OCI-LY7 (cell line): ENCODE measurements at regions not wholly inside any gene's neighbourhood (a gene's known extent, or its start where the extent isn't known, plus 50 kb on each side); places are given as distances from the start of the nearest gene placed in this dataset.

ENCODE experiments used
- BruUV-seq: library from RNA; stranded (reverse); fragments of 400-500 nt; replicated peaks from 2 replicates; lab custom pipeline; 2021; lab: Mats Ljungman, UMichigan
- CTCF ChIA-PET: fragments of 300-600 bp; sonication (Branson Sonifier 250); formaldehyde crosslinking; loops from one replicate; lab custom pipeline; 2022; ENCODE audit warnings: antibody characterized with exemption; ENCODE audit not compliant: unreplicated experiment; lab: Charles Lee
- POLR2A ChIA-PET: fragments of 300-600 bp; sonication (Branson Sonifier 250); formaldehyde crosslinking; loops from one replicate; lab custom pipeline; 2022; ENCODE audit warnings: antibody characterized with exemption; lab: Charles Lee
- DNase-seq: peaks from one replicate; pipeline ENCODE4 v3.0.0-alpha.2; 2015; ENCODE audit warnings: low spot score
- H2AFZ ChIP-seq: fragments of 200-600 bp; sonication (generic), shearing (Covaris generic); 2 replicates; pipeline ENCODE4 v1.6.1; 2014; ENCODE audit warnings: mild to moderate bottlenecking, antibody characterized with exemption, low read length, moderate library complexity
- H3K27ac ChIP-seq: fragments of 200-600 bp; sonication (generic); 2 replicates; pipeline ENCODE4 v1.5.1; 2014; ENCODE audit warnings: mixed run types, low read depth, mild to moderate bottlenecking, moderate library complexity, low read length, inconsistent platforms; ENCODE audit not compliant: poor library complexity, severe bottlenecking
- H3K36me3 ChIP-seq: fragments of 200-600 bp; sonication (generic); 2 replicates; pipeline ENCODE4 v1.6.1; 2014; ENCODE audit warnings: mild to moderate bottlenecking, antibody characterized with exemption, low read length, moderate library complexity, mixed read lengths; ENCODE audit not compliant: insufficient read depth
- H3K4me1 ChIP-seq: fragments of 200-600 bp; sonication (generic); 2 replicates; pipeline ENCODE4 v1.5.1; 2014; ENCODE audit warnings: mild to moderate bottlenecking, low read length; ENCODE audit not compliant: insufficient read depth, poor library complexity, severe bottlenecking
- H3K4me2 ChIP-seq: fragments of 200-600 bp; sonication (generic); 2 replicates; pipeline ENCODE4 v1.6.1; 2014; ENCODE audit warnings: mild to moderate bottlenecking, low read length
- H3K4me3 ChIP-seq: fragments of 200-600 bp; sonication (generic); 2 replicates; pipeline ENCODE4 v1.5.1; 2014; ENCODE audit warnings: mild to moderate bottlenecking, low read depth, low read length; ENCODE audit not compliant: poor library complexity, severe bottlenecking
- H3K79me2 ChIP-seq: fragments of 200-600 bp; sonication (generic); 2 replicates; pipeline ENCODE4 v1.6.1; 2016; ENCODE audit warnings: low read depth, mild to moderate bottlenecking, low read length, moderate library complexity, mixed read lengths; ENCODE audit not compliant: insufficient read depth
- H3K9me2 ChIP-seq: fragments of 200-600 bp; sonication (generic); 2 replicates; pipeline ENCODE4 v1.6.1; 2016; ENCODE audit warnings: mild to moderate bottlenecking, low read length, mixed read lengths; ENCODE audit not compliant: insufficient read depth
- H3K9me3 ChIP-seq: fragments of 200-600 bp; sonication (generic); 2 replicates; pipeline ENCODE4 v1.6.1; 2014; ENCODE audit warnings: mild to moderate bottlenecking, mixed run types, low read length, mixed read lengths
- H4K20me1 ChIP-seq: fragments of 200-600 bp; sonication (generic); 2 replicates; pipeline ENCODE4 v1.6.1; 2014; ENCODE audit warnings: mild to moderate bottlenecking, antibody characterized with exemption, low read length, moderate library complexity, mixed read lengths; ENCODE audit not compliant: insufficient read depth
- EZH2phosphoT487 ChIP-seq: fragments of 200-600 bp; sonication (generic); IDR thresholded peaks from 2 replicates; pipeline ENCODE4 v1.6.1; 2018; ENCODE audit warnings: low read depth, borderline replicate concordance, mild to moderate bottlenecking, mixed run types, antibody characterized with exemption, low read length, moderate library complexity, mixed read lengths
- intact Hi-C: fragments of 100-400 bp; cut with micrococcal nuclease; formaldehyde crosslinking; loops from one replicate; pipeline ENCODE4 v1.10.0; 2022; ENCODE audit not compliant: unreplicated experiment
- TF ChIP-seq, protein P1 (sequence below): fragments of 200-600 bp; sonication (generic); conservative IDR thresholded peaks from 2 replicates; pipeline ENCODE4 v1.5.1; 2014; ENCODE audit warnings: mild to moderate bottlenecking, antibody characterized with exemption, low read length, moderate library complexity, mixed read lengths

DNA sequence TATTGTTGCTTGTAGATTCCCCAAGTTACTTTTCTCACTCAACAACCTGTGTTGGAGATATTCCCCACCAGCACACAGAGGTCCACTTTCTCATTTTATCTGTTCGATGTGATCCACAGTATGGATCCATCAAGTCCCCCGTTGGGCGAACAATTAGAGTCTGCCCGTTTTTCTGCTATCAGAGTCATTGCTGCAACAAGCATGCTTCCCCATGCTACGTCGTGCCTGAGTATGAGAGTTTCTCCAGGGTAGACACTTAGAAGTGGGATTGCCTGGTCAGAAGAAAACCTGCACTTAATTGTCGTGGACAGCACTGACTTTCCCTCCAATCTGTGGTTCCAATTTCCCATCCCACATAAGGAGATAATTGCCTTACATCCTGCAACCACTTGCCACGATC is 62.7 kb upstream of the SHOX start:
- TF ChIP-seq, protein P1, sequence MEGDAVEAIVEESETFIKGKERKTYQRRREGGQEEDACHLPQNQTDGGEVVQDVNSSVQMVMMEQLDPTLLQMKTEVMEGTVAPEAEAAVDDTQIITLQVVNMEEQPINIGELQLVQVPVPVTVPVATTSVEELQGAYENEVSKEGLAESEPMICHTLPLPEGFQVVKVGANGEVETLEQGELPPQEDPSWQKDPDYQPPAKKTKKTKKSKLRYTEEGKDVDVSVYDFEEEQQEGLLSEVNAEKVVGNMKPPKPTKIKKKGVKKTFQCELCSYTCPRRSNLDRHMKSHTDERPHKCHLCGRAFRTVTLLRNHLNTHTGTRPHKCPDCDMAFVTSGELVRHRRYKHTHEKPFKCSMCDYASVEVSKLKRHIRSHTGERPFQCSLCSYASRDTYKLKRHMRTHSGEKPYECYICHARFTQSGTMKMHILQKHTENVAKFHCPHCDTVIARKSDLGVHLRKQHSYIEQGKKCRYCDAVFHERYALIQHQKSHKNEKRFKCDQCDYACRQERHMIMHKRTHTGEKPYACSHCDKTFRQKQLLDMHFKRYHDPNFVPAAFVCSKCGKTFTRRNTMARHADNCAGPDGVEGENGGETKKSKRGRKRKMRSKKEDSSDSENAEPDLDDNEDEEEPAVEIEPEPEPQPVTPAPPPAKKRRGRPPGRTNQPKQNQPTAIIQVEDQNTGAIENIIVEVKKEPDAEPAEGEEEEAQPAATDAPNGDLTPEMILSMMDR, result no peak
- no peak for TF ChIP-seq EZH2phosphoT487
- intact Hi-C loops, result no loop called here
- Histone ChIP-seq H3K79me2 (no peaks in the 10 kb centered on the region), H3K9me3 (no peaks in the 10 kb centered on the region), H3K4me1 (no peaks in the 10 kb centered on the region), H2AFZ (no peak overlapping the region), H3K4me3 (no peak overlapping the region), H3K27ac (no peak overlapping the region), H4K20me1 (no peaks in the 10 kb centered on the region), H3K9me2 (no peaks in the 10 kb centered on the region), H3K36me3 (no peaks in the 10 kb centered on the region), H3K4me2 (no peak overlapping the region)
- ChIA-PET POLR2A (no interaction called here), CTCF (no interaction called here)
- no peak for DNase-seq
- BruUV-seq, result no TSS peak

DNA sequence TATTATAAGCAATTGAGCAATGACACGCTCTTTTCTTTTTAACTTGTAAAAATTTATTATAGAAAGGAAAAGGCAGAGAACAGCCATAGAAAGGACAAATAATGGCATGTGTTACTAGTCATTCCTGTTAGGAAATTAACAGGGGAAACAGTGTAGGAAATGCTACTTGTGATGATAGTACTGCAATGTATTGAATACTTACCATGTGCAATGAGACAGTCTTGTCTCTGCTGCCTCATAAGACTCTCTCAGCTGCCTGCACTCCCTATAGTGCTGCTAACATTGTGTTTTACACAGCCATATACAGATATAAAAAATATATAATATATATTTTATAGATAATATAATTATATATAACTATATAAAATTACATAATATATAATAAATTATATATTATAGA is 62.3 kb upstream of the SHOX start:
- no peaks in the 10 kb centered on the region for H3K4me1 ChIP-seq
- H3K4me3 ChIP-seq, result no peak overlapping the region
- DNase-seq, result no peak
- no peak overlapping the region for H3K27ac ChIP-seq
- H3K9me3 ChIP-seq, result no peaks in the 10 kb centered on the region
- no peaks in the 10 kb centered on the region for H4K20me1 ChIP-seq
- no peaks in the 10 kb centered on the region for H3K9me2 ChIP-seq
- POLR2A ChIA-PET, result no interaction called here
- TF ChIP-seq, protein P1, result no peak
- TF ChIP-seq EZH2phosphoT487, result no peak
- intact Hi-C loops, result no loop called here
- CTCF ChIA-PET, result no interaction called here
- H3K36me3 ChIP-seq, result no peaks in the 10 kb centered on the region
- no TSS peak for BruUV-seq
- H3K4me2 ChIP-seq, result no peak overlapping the region
- no peaks in the 10 kb centered on the region for H3K79me2 ChIP-seq
- no peak overlapping the region for H2AFZ ChIP-seq

DNA sequence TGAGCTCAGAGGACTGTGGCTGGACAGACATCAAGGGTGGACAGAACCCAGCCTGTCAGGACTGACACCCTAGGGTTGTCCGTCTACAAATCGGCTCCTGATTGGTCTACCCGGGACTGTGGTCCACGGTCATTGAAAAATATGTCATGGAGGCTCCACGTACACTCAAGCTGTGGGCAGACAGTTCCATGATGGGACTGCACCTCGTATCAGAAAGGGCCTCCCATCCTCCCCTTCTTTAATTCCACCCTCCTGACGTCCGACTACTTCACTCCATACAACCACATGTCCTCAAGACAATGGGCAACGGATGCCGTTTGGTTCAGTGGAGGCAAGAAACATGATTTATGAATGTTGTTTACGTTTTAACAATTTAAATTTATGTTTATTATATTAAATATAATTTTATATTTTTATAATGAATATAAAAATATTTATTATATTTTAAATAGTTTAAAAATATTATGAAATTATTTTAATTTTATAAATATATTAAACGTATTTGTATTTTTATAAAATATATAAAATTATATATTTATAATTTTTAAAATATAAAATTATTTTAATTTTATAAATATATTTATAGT is 58.0 kb upstream of the SHOX start:
- no peak overlapping the region for H3K27ac ChIP-seq
- H3K36me3 ChIP-seq, result no peaks in the 10 kb centered on the region
- no peak for TF ChIP-seq EZH2phosphoT487
- TF ChIP-seq, protein P1, result no peak
- intact Hi-C loops, result no loop called here
- no peaks in the 10 kb centered on the region for H4K20me1 ChIP-seq
- no peaks in the 10 kb centered on the region for H3K4me1 ChIP-seq
- H3K9me2 ChIP-seq, result no peaks in the 10 kb centered on the region
- ChIA-PET CTCF (no interaction called here), POLR2A (no interaction called here)
- no peak for DNase-seq
- H2AFZ ChIP-seq, result no peak overlapping the region
- no peak overlapping the region for H3K4me2 ChIP-seq
- no TSS peak for BruUV-seq
- H3K9me3 ChIP-seq, result no peaks in the 10 kb centered on the region
- no peaks in the 10 kb centered on the region for H3K79me2 ChIP-seq
- no peak overlapping the region for H3K4me3 ChIP-seq
